Neuronal stem cell (in vitro differentiated cells): ENCODE measurements at regions not wholly inside any gene's neighbourhood (a gene's known extent, or its start where the extent isn't known, plus 50 kb on each side); places are given as distances from the start of the nearest gene placed in this dataset.
A peak's percentile ranks its signal among the peaks of the same experiment; 100 is the strongest.

ENCODE experiments used
- DNase-seq: peaks from one replicate; pipeline ENCODE4 v3.0.0-alpha.2; 2013; ENCODE audit warnings: low spot score
- H2AFZ ChIP-seq: one replicate; pipeline ENCODE4 v1.6.1; 2013; ENCODE audit warnings: mild to moderate bottlenecking, low read length, inconsistent platforms
- H2AK5ac ChIP-seq: 2 replicates; pipeline ENCODE4 v1.6.1; 2013; ENCODE audit warnings: low read depth, mild to moderate bottlenecking, inconsistent platforms, low read length, moderate library complexity, mixed read lengths
- H2BK120ac ChIP-seq: 2 replicates; pipeline ENCODE4 v1.6.1; 2013; ENCODE audit warnings: low read depth, mild to moderate bottlenecking, inconsistent platforms, low read length, moderate library complexity, mixed read lengths
- H2BK12ac ChIP-seq: one replicate; pipeline ENCODE4 v1.6.1; 2013; ENCODE audit warnings: low read length, inconsistent platforms
- H2BK15ac ChIP-seq: 2 replicates; pipeline ENCODE4 v1.6.1; 2013; ENCODE audit warnings: mild to moderate bottlenecking, low read length, inconsistent platforms, mixed read lengths
- H2BK5ac ChIP-seq: one replicate; pipeline ENCODE4 v1.6.1; 2013; ENCODE audit warnings: inconsistent platforms, mild to moderate bottlenecking, low read length, moderate library complexity
- H3K14ac ChIP-seq: one replicate; pipeline ENCODE4 v1.6.1; 2013; ENCODE audit warnings: low read length, inconsistent platforms
- H3K18ac ChIP-seq: 2 replicates; pipeline ENCODE4 v1.6.1; 2013; ENCODE audit warnings: low read length, inconsistent platforms
- H3K23ac ChIP-seq: 2 replicates; pipeline ENCODE4 v1.6.1; 2013; ENCODE audit warnings: low read depth, mild to moderate bottlenecking, mixed read lengths, low read length, inconsistent platforms; ENCODE audit not compliant: poor library complexity
- H3K27ac ChIP-seq: replicated peaks from 3 replicates; pipeline ENCODE4 v1.5.1; 2013; ENCODE audit warnings: low read length, inconsistent platforms
- H3K27me3 ChIP-seq, 3 experiments: 2 replicates each; pipeline ENCODE4 v1.6.1; 2013; ENCODE audit warnings: low read length in 3 of 3, mild to moderate bottlenecking in 2 of 3, inconsistent platforms in 1 of 3, low read depth in 1 of 3, mixed read lengths in 1 of 3, moderate library complexity in 1 of 3; ENCODE audit not compliant: control insufficient read depth in 3 of 3, insufficient read depth in 3 of 3
- H3K36me3 ChIP-seq, 2 donors: replicated peaks in 1 of 2; 2 replicates each; pipeline ENCODE4 v1.6.1; 2013; ENCODE audit warnings: low read length in 2 of 2; ENCODE audit not compliant: control insufficient read depth in 2 of 2, insufficient read depth in 2 of 2
- H3K4ac ChIP-seq: 2 replicates; pipeline ENCODE4 v1.6.1; 2013; ENCODE audit warnings: inconsistent platforms, mild to moderate bottlenecking, low read length, moderate library complexity
- H3K4me1 ChIP-seq, 2 donors: 1 replicate in 1 of 2; 2 replicates in 1 of 2; pipeline ENCODE4 v1.6.1; 2013; ENCODE audit warnings: low read length in 2 of 2, low read depth in 1 of 2; ENCODE audit not compliant: control insufficient read depth in 2 of 2, insufficient read depth in 1 of 2
- H3K4me2 ChIP-seq: one replicate; pipeline ENCODE4 v1.6.1; 2013; ENCODE audit warnings: mild to moderate bottlenecking, low read length, inconsistent platforms; ENCODE audit not compliant: insufficient read depth, poor library complexity, severe bottlenecking
- H3K4me3 ChIP-seq, 2 donors: 2 replicates each; pipeline ENCODE4 v1.5.1; 2013; ENCODE audit warnings: low read length in 2 of 2, mild to moderate bottlenecking in 2 of 2, inconsistent platforms in 1 of 2, moderate library complexity in 1 of 2
- H3K79me1 ChIP-seq: one replicate; pipeline ENCODE4 v1.6.1; 2013; ENCODE audit warnings: low read depth, mild to moderate bottlenecking, inconsistent platforms, low read length, moderate library complexity
- H3K9ac ChIP-seq: one replicate; pipeline ENCODE4 v1.6.1; 2013; ENCODE audit warnings: mild to moderate bottlenecking, low read depth, low read length, inconsistent platforms; ENCODE audit not compliant: poor library complexity
- H3K9me3 ChIP-seq, 2 donors: replicated peaks in 1 of 2; 2 replicates each; pipeline versions ENCODE3 to v1.6.1; 2013; ENCODE audit warnings: low read length in 2 of 2, mild to moderate bottlenecking in 2 of 2, inconsistent platforms in 1 of 2, low read depth in 1 of 2, mixed read lengths in 1 of 2, moderate library complexity in 1 of 2; ENCODE audit not compliant: control insufficient read depth in 2 of 2, insufficient read depth in 1 of 2
- H4K8ac ChIP-seq: one replicate; pipeline ENCODE4 v1.6.1; 2013; ENCODE audit warnings: low read depth, mild to moderate bottlenecking, inconsistent platforms, low read length, moderate library complexity
- H4K91ac ChIP-seq: one replicate; pipeline ENCODE4 v1.6.1; 2013; ENCODE audit warnings: low read length, low read depth, mild to moderate bottlenecking, inconsistent platforms; ENCODE audit not compliant: poor library complexity
- WGBS, 2 donors: extraction: QIAGEN DNeasy Blood & Tissue Kit; methylation state at CpG; one replicate each; pipeline ENCODE4 v1.1.7; 2013; ENCODE audit warnings: missing lambda C conversion rate in 2 of 2, mixed read lengths in 1 of 2; ENCODE audit not compliant: insufficient read length in 2 of 2, insufficient replicate concordance in 1 of 2; ENCODE audit errors: extremely low coverage in 2 of 2; 5-methylcytosine and 5-hydroxymethylcytosine counted together

- no peak overlapping the region for H2BK12ac ChIP-seq
Observed at GRCh38 chr5:4665911-4666310, 474.2 kb upstream of the ADAMTS16 start.

GRCh38 chr5:4674166-4674565, 466.0 kb upstream of the ADAMTS16 start:
- Histone ChIP-seq H2AK5ac (no peak overlapping the region), H2AFZ (peak overlapping the region; percentile 13), H3K79me1 (no peaks in the 10 kb centered on the region), H2BK5ac (no peak overlapping the region), H3K4me2 (no peak overlapping the region), H3K9ac (no peak overlapping the region), H2BK12ac (no peak overlapping the region), H3K27me3 (no peaks in the 10 kb centered on the region), H2BK15ac (no peak overlapping the region), H3K36me3 (no peaks in the 10 kb centered on the region), H3K14ac (no peak overlapping the region), H3K27ac (no peak overlapping the region), H3K18ac (no peak overlapping the region), H3K9me3 (no peaks in the 10 kb centered on the region), H3K4me1 (no peaks in the 10 kb centered on the region), H3K4me3 (no peak overlapping the region), H2BK120ac (no peak overlapping the region), H4K8ac (no peak overlapping the region), H3K4ac (no peak overlapping the region), H3K23ac (no peak overlapping the region), H4K91ac (no peak overlapping the region)
- WGBS, 2 donors = no CpG with 5 or more reads among the region's 1 CpG
- no peak for DNase-seq

More at GRCh38 chr5:4665911-4666310, 474.2 kb upstream of the ADAMTS16 start:
- H4K91ac ChIP-seq = no peak overlapping the region
- H3K9me3 ChIP-seq = peaks cover 0 to 3% of the 10 kb centered on the region in 2 donors
- H3K27me3 ChIP-seq = no peaks in the 10 kb centered on the region
- no peak overlapping the region for H3K4me3 ChIP-seq
- H3K9ac ChIP-seq = no peak overlapping the region
- H3K18ac ChIP-seq = no peak overlapping the region
- H2BK5ac ChIP-seq = no peak overlapping the region
- H3K23ac ChIP-seq = no peak overlapping the region
- peaks cover 2 to 9% of the 10 kb centered on the region in 2 donors for H3K4me1 ChIP-seq
- H2AFZ ChIP-seq = no peak overlapping the region
- no peak overlapping the region for H3K14ac ChIP-seq
- H3K36me3 ChIP-seq = no peaks in the 10 kb centered on the region
- no peak overlapping the region for H2BK15ac ChIP-seq
- H3K4me2 ChIP-seq = no peak overlapping the region
- H3K4ac ChIP-seq = no peak overlapping the region
- H4K8ac ChIP-seq = no peak overlapping the region
- H3K27ac ChIP-seq = no peak overlapping the region
- no peak overlapping the region for H2AK5ac ChIP-seq
- no peak for DNase-seq
- no CpG with 5 or more reads among the region's 2 CpGs for WGBS, 2 donors
- H2BK120ac ChIP-seq = no peak overlapping the region
- H3K79me1 ChIP-seq = no peaks in the 10 kb centered on the region

GRCh38 chr5:4676934-4677333, 463.2 kb upstream of the ADAMTS16 start:
- DNase-seq = no peak
- Histone ChIP-seq H3K27ac (no peak overlapping the region), H3K36me3 (no peaks in the 10 kb centered on the region), H2AK5ac (no peak overlapping the region), H3K18ac (no peak overlapping the region), H3K27me3 (no peaks in the 10 kb centered on the region), H2BK120ac (no peak overlapping the region), H3K4me3 (no peak overlapping the region), H2BK15ac (no peak overlapping the region), H3K4ac (no peak overlapping the region), H2BK5ac (no peak overlapping the region), H3K79me1 (no peaks in the 10 kb centered on the region), H3K9me3 (no peaks in the 10 kb centered on the region), H3K4me2 (no peak overlapping the region), H3K14ac (no peak overlapping the region), H3K23ac (no peak overlapping the region), H2BK12ac (no peak overlapping the region), H3K4me1 (no peaks in the 10 kb centered on the region), H4K91ac (no peak overlapping the region), H4K8ac (no peak overlapping the region), H2AFZ (no peak overlapping the region), H3K9ac (no peak overlapping the region)
- no CpG with 5 or more reads among the region's 4 CpGs for WGBS, 2 donors

- no peak overlapping the region for H3K14ac ChIP-seq
- no peaks in the 10 kb centered on the region for H3K4me1 ChIP-seq
- H3K27ac ChIP-seq = no peak overlapping the region
- H3K4me3 ChIP-seq = no peak overlapping the region
- H3K18ac ChIP-seq = no peak overlapping the region
- no peak overlapping the region for H2BK15ac ChIP-seq
- H3K9me3 ChIP-seq = peaks cover 1 to 5% of the 10 kb centered on the region in 2 donors
- no peaks in the 10 kb centered on the region for H3K36me3 ChIP-seq
- H2AK5ac ChIP-seq = no peak overlapping the region
- H3K4me2 ChIP-seq = no peak overlapping the region
- H4K8ac ChIP-seq = peak overlapping the region; percentile 70
- no peak overlapping the region for H2BK5ac ChIP-seq
- no peaks in the 10 kb centered on the region for H3K79me1 ChIP-seq
- no peak overlapping the region for H2BK120ac ChIP-seq
- H2AFZ ChIP-seq = no peak overlapping the region
- H2BK12ac ChIP-seq = no peak overlapping the region
- no peaks in the 10 kb centered on the region for H3K27me3 ChIP-seq
- H3K9ac ChIP-seq = no peak overlapping the region
- H3K4ac ChIP-seq = no peak overlapping the region
- H3K23ac ChIP-seq = no peak overlapping the region
- no peak overlapping the region for H4K91ac ChIP-seq
- DNase-seq = no peak
Observed at GRCh38 chr5:4684946-4685345, 455.2 kb upstream of the ADAMTS16 start.
